ENCODE measurements at regions not wholly inside any gene's neighbourhood (a gene's known extent, or its start where the extent isn't known, plus 50 kb on each side); places are given as distances from the start of the nearest gene placed in this dataset.
"Not testable (repeated sequence)": the region's sequence is repeated elsewhere in the genome, so short reads cannot be mapped to it uniquely, and the experiment has no call there.

- DNase-seq (ENCODE audit: low read depth in 2 of 2), result no peak
Observed at GRCh38 chr1:60915441-60915840, 166.9 kb upstream of the NFIA start.

GRCh38 chr1:60914982-60915381 lies 167.4 kb upstream of the NFIA start:
- DNase-seq (ENCODE audit: low read depth in 2 of 2), result no peak

- not testable (repeated sequence) for DNase-seq (ENCODE audit: low read depth in 2 of 2)
Observed at GRCh38 chr1:60913708-60914107, 168.7 kb upstream of the NFIA start.

GRCh38 chr1:60913039-60913438 lies 169.3 kb upstream of the NFIA start:
- no peak for DNase-seq (ENCODE audit: low read depth in 2 of 2)

GRCh38 chr1:60911966-60912697 lies 170.2 kb upstream of the NFIA start:
- DNase-seq (ENCODE audit: low read depth in 2 of 2), result no peak

- no peak for DNase-seq (ENCODE audit: low read depth in 2 of 2)
Observed at GRCh38 chr1:60908159-60908558, 174.2 kb upstream of the NFIA start.

GRCh38 chr1:60906526-60906925 lies 175.8 kb upstream of the NFIA start:
- no peak for DNase-seq (ENCODE audit: low read depth in 2 of 2)

GRCh38 chr1:60906039-60906438 lies 176.3 kb upstream of the NFIA start:
- DNase-seq (ENCODE audit: low read depth in 2 of 2), result no peak

- no peak for DNase-seq (ENCODE audit: low read depth in 2 of 2)
Observed at GRCh38 chr1:60904099-60904851, 178.1 kb upstream of the NFIA start.

GRCh38 chr1:60903591-60903990 lies 178.8 kb upstream of the NFIA start:
- no peak for DNase-seq (ENCODE audit: low read depth in 2 of 2)

GRCh38 chr1:60899464-60899863 lies 182.9 kb upstream of the NFIA start:
- DNase-seq (ENCODE audit: low read depth in 2 of 2), result no peak

GRCh38 chr1:60898987-60899386 lies 183.4 kb upstream of the NFIA start:
- no peak for DNase-seq (ENCODE audit: low read depth in 2 of 2)

- no peak for DNase-seq (ENCODE audit: low read depth in 2 of 2)
Observed at GRCh38 chr1:60898413-60898812, 183.9 kb upstream of the NFIA start.

GRCh38 chr1:60896701-60897363 lies 185.5 kb upstream of the NFIA start:
- DNase-seq (ENCODE audit: low read depth in 2 of 2), result no peak

- no peak for DNase-seq (ENCODE audit: low read depth in 2 of 2)
Observed at GRCh38 chr1:60895701-60896100, 186.7 kb upstream of the NFIA start.

GRCh38 chr1:60895252-60895651 lies 187.1 kb upstream of the NFIA start:
- no peak for DNase-seq (ENCODE audit: low read depth in 2 of 2)

GRCh38 chr1:60894741-60895140 lies 187.6 kb upstream of the NFIA start:
- no peak for DNase-seq (ENCODE audit: low read depth in 2 of 2)

GRCh38 chr1:60894130-60894529 lies 188.2 kb upstream of the NFIA start:
- DNase-seq (ENCODE audit: low read depth in 2 of 2), result no peak

GRCh38 chr1:60893136-60893930 lies 189.0 kb upstream of the NFIA start:
- no peak for DNase-seq (ENCODE audit: low read depth in 2 of 2)

- DNase-seq (ENCODE audit: low read depth in 2 of 2), result no peak
Observed at GRCh38 chr1:60891765-60892164, 190.6 kb upstream of the NFIA start.

GRCh38 chr1:60891281-60891680 lies 191.1 kb upstream of the NFIA start:
- DNase-seq (ENCODE audit: low read depth in 2 of 2), result no peak

GRCh38 chr1:60890664-60891063 lies 191.7 kb upstream of the NFIA start:
- DNase-seq (ENCODE audit: low read depth in 2 of 2), result no peak

All from stimulated activated CD4-positive, alpha-beta T cell treated with anti-CD3 and anti-CD28 coated beads, Interleukin-1b, Interleukin-23, amount 100 ng/mL, for 4 hours (primary cell).